HCT116 (cell line): ENCODE measurements at regions not wholly inside any gene's neighbourhood (a gene's known extent, or its start where the extent isn't known, plus 50 kb on each side); places are given as distances from the start of the nearest gene placed in this dataset.

Experiments
- ATAC-seq: fragments of 200-7000 bp; cut with Tn5 transposase; 2 replicates; pipeline ENCODE4 v1.9.1; 2020; ENCODE audit warnings: mild to moderate bottlenecking, moderate library complexity
- BruUV-seq: library from RNA; stranded (reverse); fragments of 400-500 nt; replicated peaks from 2 replicates; lab custom pipeline; 2021; lab: Mats Ljungman, UMichigan
- CTCF ChIA-PET: fragments of 300-600 bp; sonication (Branson Sonifier 250); formaldehyde crosslinking; loops from one replicate; lab custom pipeline; 2021; ENCODE audit warnings: antibody characterized with exemption; lab: Charles Lee
- POLR2A ChIA-PET: fragments of 300-600, 350-600 bp; sonication (Branson Sonifier 250); formaldehyde crosslinking; loops from one replicate; lab custom pipeline; 2021; ENCODE audit warnings: antibody characterized with exemption; lab: Charles Lee
- RAD21 ChIA-PET, 2 experiments: fragments of 300-600 bp; sonication (Branson Sonifier 250); formaldehyde crosslinking; loops; one replicate each; lab custom pipeline; 2023; ENCODE audit warnings: low total read pairs in 2 of 2; ENCODE audit not compliant: uncharacterized antibody in 2 of 2, unreplicated experiment in 2 of 2, low non-redundant PET in 1 of 2; lab: Charles Lee
- DNase-seq: peaks from one replicate; pipeline ENCODE4 v3.0.0-alpha.2; 2010; ENCODE audit warnings: low read depth, low spot score
- H2AFZ ChIP-seq: fragments of 200-600 bp; shearing (Covaris generic), sonication (generic); 2 replicates; pipeline ENCODE4 v1.6.1; 2017; ENCODE audit warnings: low read depth, mixed run types, mixed read lengths, antibody characterized with exemption, low read length; ENCODE audit not compliant: poor library complexity, severe bottlenecking
- H3K27ac ChIP-seq: 2 replicates; pipeline ENCODE4 v1.5.1; 2012; ENCODE audit warnings: low read depth, low read length
- H3K27me3 ChIP-seq: fragments of 200-600 bp; sonication (generic); 2 replicates; pipeline ENCODE4 v1.6.1; 2016; ENCODE audit warnings: mixed run types, low read length, mixed read lengths; ENCODE audit not compliant: insufficient read depth
- H3K36me3 ChIP-seq, 2 experiments: fragments of 200-500 bp in 1 of 2; fragments of 200-600 bp in 1 of 2; sonication (Bioruptor generic) in 1 of 2; sonication (generic) in 1 of 2; 2 replicates each; pipeline versions ENCODE4 v1.5.1 to v1.6.1; 2014 to 2016; ENCODE audit warnings: low read length in 2 of 2, inconsistent platforms in 1 of 2, mixed read lengths in 1 of 2, mixed run types in 1 of 2; ENCODE audit not compliant: insufficient read depth in 2 of 2, control insufficient read depth in 1 of 2
- H3K4me1 ChIP-seq, 2 experiments: fragments of 200-600 bp in 1 of 2; sonication (generic) in 1 of 2; 2 replicates each; pipeline versions ENCODE4 v1.5.1 to v1.6.1; 2012 to 2017; ENCODE audit warnings: low read length in 2 of 2, inconsistent platforms in 1 of 2, mild to moderate bottlenecking in 1 of 2, mixed read lengths in 1 of 2, mixed run types in 1 of 2, moderate library complexity in 1 of 2; ENCODE audit not compliant: insufficient read depth in 2 of 2, control insufficient read depth in 1 of 2
- H3K4me2 ChIP-seq: fragments of 200-600 bp; sonication (generic); 2 replicates; pipeline ENCODE4 v1.6.1; 2017; ENCODE audit warnings: mixed run types, low read length, mixed read lengths
- H3K4me3 ChIP-seq, 2 experiments: fragments of 200-600 bp in 1 of 2; sonication (generic) in 1 of 2; replicated peaks in 1 of 2; 2 replicates each; pipeline ENCODE4 v1.5.1; 2011 to 2016; ENCODE audit warnings: low read length in 2 of 2, control low read depth in 1 of 2, low read depth in 1 of 2, mild to moderate bottlenecking in 1 of 2, mixed read lengths in 1 of 2, mixed run types in 1 of 2
- H3K79me2 ChIP-seq: fragments of 200-600 bp; sonication (generic); 2 replicates; pipeline ENCODE4 v1.6.1; 2017; ENCODE audit warnings: mild to moderate bottlenecking, mixed run types, low read length, moderate library complexity, mixed read lengths; ENCODE audit not compliant: insufficient read depth
- H3K9ac ChIP-seq: fragments of 200-600 bp; sonication (generic); 2 replicates; pipeline ENCODE4 v1.6.1; 2016; ENCODE audit warnings: low read length, mixed read lengths
- H3K9me2 ChIP-seq: fragments of 200-600 bp; sonication (generic), shearing (Covaris generic); 2 replicates; pipeline ENCODE4 v1.6.1; 2017; ENCODE audit warnings: mixed run types, mild to moderate bottlenecking, moderate library complexity; ENCODE audit not compliant: insufficient read depth
- H3K9me3 ChIP-seq, 2 experiments: fragments of 200-500 bp in 1 of 2; fragments of 200-600 bp in 1 of 2; sonication (Bioruptor generic) in 1 of 2; sonication (generic) in 1 of 2; 2 replicates each; pipeline ENCODE4 v1.6.1; 2014 to 2017; ENCODE audit warnings: low read length in 2 of 2, mixed read lengths in 2 of 2, inconsistent platforms in 1 of 2, low read depth in 1 of 2, mild to moderate bottlenecking in 1 of 2, mixed run types in 1 of 2, moderate library complexity in 1 of 2; ENCODE audit not compliant: control insufficient read depth in 1 of 2, insufficient read depth in 1 of 2
- H4K20me1 ChIP-seq: fragments of 200-600 bp; sonication (generic), shearing (Covaris generic); 2 replicates; pipeline ENCODE4 v1.6.1; 2017; ENCODE audit warnings: mixed run types, mild to moderate bottlenecking, moderate library complexity; ENCODE audit not compliant: insufficient read depth
- CBX3 ChIP-seq: IDR thresholded peaks from 2 replicates; pipeline ENCODE4 v1.6.1; 2012; ENCODE audit warnings: low read depth
- ELF1 ChIP-seq: IDR thresholded peaks from 2 replicates; pipeline ENCODE4 v1.6.1; 2012; ENCODE audit warnings: low read depth, borderline replicate concordance
- SIN3A ChIP-seq: IDR thresholded peaks from 2 replicates; pipeline ENCODE4 v1.6.1; 2012; ENCODE audit warnings: low read depth
- YY1 ChIP-seq: IDR thresholded peaks from 2 replicates; pipeline ENCODE4 v1.6.1; 2011; ENCODE audit warnings: low read length, low read depth, moderate library complexity, mild to moderate bottlenecking; ENCODE audit not compliant: insufficient replicate concordance; ENCODE audit errors: extremely low read depth
- ZNF274 ChIP-seq: fragments of 200-500 bp; sonication (Bioruptor generic); IDR thresholded peaks from 2 replicates; pipeline ENCODE4 v1.6.1; 2014; ENCODE audit warnings: mild to moderate bottlenecking, low read depth, low read length, inconsistent platforms
- intact Hi-C: fragments of 100-400 bp; cut with micrococcal nuclease; formaldehyde crosslinking; loops from 2 replicates; pipeline ENCODE4 v1.10.0; 2022
- TF ChIP-seq, protein P1 (sequence below): IDR thresholded peaks from 2 replicates; pipeline ENCODE4 v1.6.1; 2012
- TF ChIP-seq, protein P2 (sequence below): IDR thresholded peaks from 2 replicates; pipeline ENCODE4 v1.6.1; 2012; ENCODE audit warnings: low read depth

- Histone ChIP-seq H3K27me3 (no peaks in the 10 kb centered on the region), H3K36me3 (no peaks in the 10 kb centered on the region), H3K27ac (no peak overlapping the region), H3K4me1 (no peaks in the 10 kb centered on the region), H2AFZ (no peak overlapping the region), H3K9me3 (no peaks in the 10 kb centered on the region), H3K4me3 (no peak overlapping the region), H3K4me2 (no peak overlapping the region), H3K9ac (no peak overlapping the region), H3K9me2 (no peaks in the 10 kb centered on the region), H4K20me1 (no peaks in the 10 kb centered on the region), H3K79me2 (no peaks in the 10 kb centered on the region)
- ChIA-PET CTCF (no interaction called here), RAD21 (no interaction called here), POLR2A (no interaction called here)
- DNase-seq (no peak), ATAC-seq (no peak)
- intact Hi-C loops: no loop called here
- no TSS peak for BruUV-seq
- TF ChIP-seq, protein P1, sequence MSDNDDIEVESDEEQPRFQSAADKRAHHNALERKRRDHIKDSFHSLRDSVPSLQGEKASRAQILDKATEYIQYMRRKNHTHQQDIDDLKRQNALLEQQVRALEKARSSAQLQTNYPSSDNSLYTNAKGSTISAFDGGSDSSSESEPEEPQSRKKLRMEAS: no peak
- TF ChIP-seq, protein P2, sequence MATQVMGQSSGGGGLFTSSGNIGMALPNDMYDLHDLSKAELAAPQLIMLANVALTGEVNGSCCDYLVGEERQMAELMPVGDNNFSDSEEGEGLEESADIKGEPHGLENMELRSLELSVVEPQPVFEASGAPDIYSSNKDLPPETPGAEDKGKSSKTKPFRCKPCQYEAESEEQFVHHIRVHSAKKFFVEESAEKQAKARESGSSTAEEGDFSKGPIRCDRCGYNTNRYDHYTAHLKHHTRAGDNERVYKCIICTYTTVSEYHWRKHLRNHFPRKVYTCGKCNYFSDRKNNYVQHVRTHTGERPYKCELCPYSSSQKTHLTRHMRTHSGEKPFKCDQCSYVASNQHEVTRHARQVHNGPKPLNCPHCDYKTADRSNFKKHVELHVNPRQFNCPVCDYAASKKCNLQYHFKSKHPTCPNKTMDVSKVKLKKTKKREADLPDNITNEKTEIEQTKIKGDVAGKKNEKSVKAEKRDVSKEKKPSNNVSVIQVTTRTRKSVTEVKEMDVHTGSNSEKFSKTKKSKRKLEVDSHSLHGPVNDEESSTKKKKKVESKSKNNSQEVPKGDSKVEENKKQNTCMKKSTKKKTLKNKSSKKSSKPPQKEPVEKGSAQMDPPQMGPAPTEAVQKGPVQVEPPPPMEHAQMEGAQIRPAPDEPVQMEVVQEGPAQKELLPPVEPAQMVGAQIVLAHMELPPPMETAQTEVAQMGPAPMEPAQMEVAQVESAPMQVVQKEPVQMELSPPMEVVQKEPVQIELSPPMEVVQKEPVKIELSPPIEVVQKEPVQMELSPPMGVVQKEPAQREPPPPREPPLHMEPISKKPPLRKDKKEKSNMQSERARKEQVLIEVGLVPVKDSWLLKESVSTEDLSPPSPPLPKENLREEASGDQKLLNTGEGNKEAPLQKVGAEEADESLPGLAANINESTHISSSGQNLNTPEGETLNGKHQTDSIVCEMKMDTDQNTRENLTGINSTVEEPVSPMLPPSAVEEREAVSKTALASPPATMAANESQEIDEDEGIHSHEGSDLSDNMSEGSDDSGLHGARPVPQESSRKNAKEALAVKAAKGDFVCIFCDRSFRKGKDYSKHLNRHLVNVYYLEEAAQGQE: no peak
- TF ChIP-seq SIN3A: no peak
- no peak for TF ChIP-seq CBX3
- TF ChIP-seq YY1: no peak
- no peak for TF ChIP-seq ZNF274
- no peak for TF ChIP-seq ELF1
- TF ChIP-seq, all 23 proteins: peak for 0
Measured at GRCh38 chr13:20351281-20352022, 119.3 kb upstream of the GJB6 start.
